ENCODE measurements at regions not wholly inside any gene's neighbourhood (a gene's known extent, or its start where the extent isn't known, plus 50 kb on each side); places are given as distances from the start of the nearest gene placed in this dataset.

DNA sequence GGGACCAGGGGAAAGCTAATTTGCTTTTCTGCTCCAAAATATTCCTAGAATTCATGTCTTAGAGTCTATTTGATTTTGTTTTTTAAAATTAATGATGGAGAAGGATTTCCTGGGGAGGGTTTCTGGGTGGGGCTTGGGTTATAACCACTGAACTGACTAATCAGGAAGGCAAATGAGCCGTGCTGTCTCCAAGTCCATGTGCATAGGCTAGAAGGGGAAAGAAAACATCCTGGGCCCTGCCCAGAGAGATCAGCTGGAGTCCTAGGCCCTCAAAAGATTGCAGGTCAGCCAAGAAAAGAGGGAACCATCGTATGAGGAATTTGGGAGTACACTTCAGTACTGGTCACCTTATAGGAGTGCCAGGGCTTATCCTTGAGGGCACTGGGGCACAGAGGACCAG, 480.2 kb upstream of the CELF4 start:
- no peaks in the 10 kb centered on the region for H3K36me3 ChIP-seq
- 47 to 86% (median 71%) methylated on average over 2 of the region's 2 CpGs for WGBS, 5 donors
- intact Hi-C loops (cut with DNase I; ENCODE audit: low total_unique reads) = no loop called here
- H3K4me3 ChIP-seq = no peak overlapping the region
- TF ChIP-seq POLR2A (IDR thresholded peaks at IDR 0.05) (no peak), POLR2AphosphoS5 (IDR thresholded peaks at IDR 0.05) (no peak)
- H3K4me1 ChIP-seq = no peaks in the 10 kb centered on the region
- no peaks in the 10 kb centered on the region for H3K27me3 ChIP-seq (replicated peaks in 1 of 7)
- peaks cover 0 to 2% (median 0%) of the 10 kb centered on the region in 8 donors for H3K9me3 ChIP-seq
- H3K27ac ChIP-seq = no peak overlapping the region
- DNase-seq = no peak

DNA sequence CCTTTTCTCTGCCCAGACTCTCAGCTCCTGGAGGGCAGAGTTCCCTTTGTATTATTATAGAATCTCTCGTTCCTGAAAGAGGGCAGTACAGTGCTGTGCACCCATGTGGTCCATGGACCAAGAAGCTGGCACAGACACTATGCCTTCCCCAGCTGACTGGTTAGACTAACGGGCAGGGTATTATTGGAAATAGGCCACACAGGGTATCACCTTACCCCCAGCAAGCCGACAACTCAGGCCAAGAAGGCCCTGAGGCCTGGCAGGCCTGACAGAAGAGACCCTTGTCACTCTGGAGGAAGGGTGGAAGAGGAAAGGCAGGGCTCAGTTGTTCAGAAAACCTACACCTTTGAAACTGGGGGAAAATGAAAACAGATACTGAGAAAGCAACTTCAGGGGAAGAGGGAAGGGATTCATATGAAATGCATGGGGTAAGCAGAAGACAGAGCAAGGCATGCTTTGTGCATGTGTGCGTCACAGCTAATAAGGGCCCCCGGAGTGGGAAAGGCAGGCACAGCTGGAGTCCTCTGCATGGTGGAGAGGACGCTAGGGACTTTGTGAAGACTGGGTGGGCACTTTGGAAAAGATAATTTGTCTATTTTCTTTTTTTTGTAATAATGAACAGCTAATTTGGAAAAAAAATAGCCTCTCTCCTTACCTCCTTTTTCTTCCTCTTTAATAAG, 476.8 kb upstream of the CELF4 start:
- TF ChIP-seq POLR2AphosphoS5 (IDR thresholded peaks at IDR 0.05) = no peak
- TF ChIP-seq POLR2A (IDR thresholded peaks at IDR 0.05) = no peak
- no peak for TF ChIP-seq CTCF (IDR thresholded peaks at IDR 0.05 in 8 of 11, conservative IDR thresholded peaks at IDR 0.05 in 3 of 11)
- H3K9me3 ChIP-seq = peaks cover 0 to 2% (median 0%) of the 10 kb centered on the region in 8 donors
- H3K36me3 ChIP-seq = no peaks in the 10 kb centered on the region
- no peak overlapping the region for H3K27ac ChIP-seq
- WGBS, 5 donors = 74 to 86% (median 83%) methylated on average over 6 of the region's 6 CpGs
- no peaks in the 10 kb centered on the region for H3K4me1 ChIP-seq
- intact Hi-C loops (cut with DNase I; ENCODE audit: low total_unique reads) = no loop called here
- DNase-seq = no peak
- H3K4me3 ChIP-seq = no peak overlapping the region
- H3K27me3 ChIP-seq (replicated peaks in 1 of 7) = no peaks in the 10 kb centered on the region

GRCh38 chr18:38038242-38038641, 472.6 kb upstream of the CELF4 start:
- no peaks in the 10 kb centered on the region for H3K27me3 ChIP-seq (replicated peaks in 1 of 7)
- H3K27ac ChIP-seq = no peak overlapping the region
- peaks cover 0 to 2% (median 0%) of the 10 kb centered on the region in 8 donors for H3K9me3 ChIP-seq
- DNase-seq = no peak
- intact Hi-C loops (cut with DNase I; ENCODE audit: low total_unique reads) = no loop called here
- H3K4me3 ChIP-seq = no peak overlapping the region
- H3K36me3 ChIP-seq = no peaks in the 10 kb centered on the region
- no peaks in the 10 kb centered on the region for H3K4me1 ChIP-seq
- TF ChIP-seq POLR2AphosphoS5 (IDR thresholded peaks at IDR 0.05) (no peak), CTCF (IDR thresholded peaks at IDR 0.05 in 8 of 11, conservative IDR thresholded peaks at IDR 0.05 in 3 of 11) (no peak), POLR2A (IDR thresholded peaks at IDR 0.05) (no peak)

DNA sequence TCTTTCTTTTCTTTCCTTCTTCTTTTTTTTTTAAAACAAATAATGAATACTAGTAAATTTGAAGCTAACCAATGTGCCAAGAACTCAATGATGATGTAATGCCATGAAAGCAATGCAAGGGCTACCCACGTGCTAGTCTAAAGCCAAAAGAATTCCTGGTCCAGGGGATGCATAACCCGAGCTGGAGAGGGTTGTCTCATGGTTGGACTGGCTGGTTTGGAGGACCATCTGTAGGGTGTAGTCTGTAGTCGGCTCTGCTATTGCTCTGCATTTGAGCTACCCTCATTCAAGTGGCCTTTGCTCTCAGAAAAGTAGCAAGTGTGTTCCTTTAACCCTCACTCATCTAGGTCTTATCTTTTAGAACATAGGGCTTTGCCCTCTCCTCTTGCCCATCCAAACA, 469.6 kb upstream of the CELF4 start:
- whole genome bisulfite sequencing, 5 donors = 54 to 71% (median 64%) methylated on average over 3 of the region's 3 CpGs
- no peaks in the 10 kb centered on the region for H3K36me3 ChIP-seq
- no peak overlapping the region for H3K4me3 ChIP-seq
- intact Hi-C loops (cut with DNase I; ENCODE audit: low total_unique reads) = no loop called here
- no peaks in the 10 kb centered on the region for H3K9me3 ChIP-seq
- no peak for DNase-seq
- TF ChIP-seq POLR2A (IDR thresholded peaks at IDR 0.05) (no peak), CTCF (IDR thresholded peaks at IDR 0.05 in 8 of 11, conservative IDR thresholded peaks at IDR 0.05 in 3 of 11) (no peak), POLR2AphosphoS5 (IDR thresholded peaks at IDR 0.05) (no peak)
- H3K4me1 ChIP-seq = no peaks in the 10 kb centered on the region
- no peak overlapping the region for H3K27ac ChIP-seq
- no peaks in the 10 kb centered on the region for H3K27me3 ChIP-seq (replicated peaks in 1 of 7)
